ENCODE measurements at regions not wholly inside any gene's neighbourhood (a gene's known extent, or its start where the extent isn't known, plus 50 kb on each side); places are given as distances from the start of the nearest gene placed in this dataset.

DNA sequence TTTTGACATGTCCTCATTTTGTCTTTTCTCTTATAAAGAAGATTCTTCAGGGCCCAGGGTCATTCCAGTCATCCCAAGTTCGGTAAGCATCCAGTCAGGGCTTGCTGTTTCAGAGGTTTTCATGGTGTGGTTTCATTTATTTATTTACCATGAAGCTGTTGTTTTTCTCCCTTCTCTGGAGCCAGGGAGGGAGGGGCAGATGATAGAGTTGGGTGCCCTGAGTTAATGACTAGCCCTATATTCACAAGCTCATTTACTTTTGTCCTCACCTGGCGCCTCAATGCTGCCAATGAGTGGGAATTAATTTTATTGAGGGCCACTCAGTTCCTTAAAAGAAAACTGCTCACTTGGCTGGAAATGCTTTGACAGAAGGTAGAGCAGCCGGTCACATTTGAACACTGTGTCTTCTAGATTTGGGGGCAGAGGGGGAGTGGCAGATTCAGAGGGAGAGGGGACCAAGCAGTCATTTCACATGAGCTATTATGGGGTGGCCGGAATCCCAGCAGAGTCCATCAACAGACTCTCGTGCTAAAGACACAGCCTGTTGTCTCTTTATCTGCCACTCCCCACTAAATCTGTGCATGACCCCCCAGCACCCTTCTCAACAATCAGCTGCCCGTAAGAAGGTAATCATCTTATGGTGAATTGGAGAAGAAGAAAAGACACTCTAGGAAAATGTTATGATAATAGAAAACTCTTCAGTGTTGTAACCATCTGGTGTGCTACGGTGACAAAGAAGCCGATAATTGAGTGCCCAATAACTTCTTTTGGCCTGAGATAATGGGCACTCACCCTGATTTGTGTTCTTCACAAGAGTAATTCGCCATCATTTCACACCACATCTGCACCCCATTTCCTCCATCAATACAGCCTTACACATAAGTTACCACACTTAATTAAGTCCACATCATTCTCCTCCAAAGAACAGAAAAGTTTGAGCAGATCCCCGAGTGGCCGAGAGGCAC is 573.5 kb upstream of the JAG1 start:
- no peaks in the 10 kb centered on the region for H4K20me1 ChIP-seq (ENCODE audit: insufficient read depth, low read length)
- H3K18ac ChIP-seq (ENCODE audit: low read depth, low read length) = no peak overlapping the region
- no peak overlapping the region for H4K8ac ChIP-seq (ENCODE audit: low read depth in 2 of 2, low read length in 2 of 2)
- no peaks in the 10 kb centered on the region; the same call in 1 of the 2 replicates for H3K4me1 ChIP-seq (ENCODE audit: control insufficient read depth, insufficient read depth, low read length)
- ChIA-PET CTCF (no interaction called here), POLR2A (ENCODE audit: unreplicated experiment) (no interaction called here)
- H3K9me1 ChIP-seq (ENCODE audit: insufficient read depth, low read length) = no peaks in the 10 kb centered on the region
- H4K91ac ChIP-seq (ENCODE audit: insufficient read depth, low read depth, low read length) = no peak overlapping the region
- no peak overlapping the region for H2BK120ac ChIP-seq (ENCODE audit: low read depth, low read length)
- TF ChIP-seq FOS (IDR thresholded peaks at IDR 0.05; ENCODE audit: low read depth, low read length) (no peak), RCOR1 (IDR thresholded peaks at IDR 0.05; ENCODE audit: insufficient replicate concordance, low read length) (no peak), SMC3 (IDR thresholded peaks at IDR 0.05; ENCODE audit: low read depth, low read length) (no peak), NFE2L2 (IDR thresholded peaks at IDR 0.05; ENCODE audit: low read depth, low read length) (no peak), MAFK (IDR thresholded peaks at IDR 0.05; ENCODE audit: low read depth, low read length) (no peak), ELK1 (IDR thresholded peaks at IDR 0.05; ENCODE audit: borderline replicate concordance, low read depth, low read length) (no peak), RAD21 (IDR thresholded peaks at IDR 0.05; ENCODE audit: low read length) (no peak), MXI1 (IDR thresholded peaks at IDR 0.05; ENCODE audit: borderline replicate concordance, low read depth, low read length) (no peak), BHLHE40 (IDR thresholded peaks at IDR 0.05; ENCODE audit: low read depth, low read length) (no peak), CHD1 (IDR thresholded peaks at IDR 0.05; ENCODE audit: low read depth, low read length) (no peak), CEBPB (IDR thresholded peaks at IDR 0.05; ENCODE audit: low read depth, low read length) (no peak), POLR2A (IDR thresholded peaks at IDR 0.05; ENCODE audit: low read depth, low read length) (no peak), RFX5 (IDR thresholded peaks at IDR 0.05; ENCODE audit: low read depth, low read length) (no peak)
- TF ChIP-seq, protein P1, sequence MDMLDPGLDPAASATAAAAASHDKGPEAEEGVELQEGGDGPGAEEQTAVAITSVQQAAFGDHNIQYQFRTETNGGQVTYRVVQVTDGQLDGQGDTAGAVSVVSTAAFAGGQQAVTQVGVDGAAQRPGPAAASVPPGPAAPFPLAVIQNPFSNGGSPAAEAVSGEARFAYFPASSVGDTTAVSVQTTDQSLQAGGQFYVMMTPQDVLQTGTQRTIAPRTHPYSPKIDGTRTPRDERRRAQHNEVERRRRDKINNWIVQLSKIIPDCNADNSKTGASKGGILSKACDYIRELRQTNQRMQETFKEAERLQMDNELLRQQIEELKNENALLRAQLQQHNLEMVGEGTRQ (IDR thresholded peaks at IDR 0.05; ENCODE audit: low read depth, low read length) = no peak
- TF ChIP-seq, protein P2, sequence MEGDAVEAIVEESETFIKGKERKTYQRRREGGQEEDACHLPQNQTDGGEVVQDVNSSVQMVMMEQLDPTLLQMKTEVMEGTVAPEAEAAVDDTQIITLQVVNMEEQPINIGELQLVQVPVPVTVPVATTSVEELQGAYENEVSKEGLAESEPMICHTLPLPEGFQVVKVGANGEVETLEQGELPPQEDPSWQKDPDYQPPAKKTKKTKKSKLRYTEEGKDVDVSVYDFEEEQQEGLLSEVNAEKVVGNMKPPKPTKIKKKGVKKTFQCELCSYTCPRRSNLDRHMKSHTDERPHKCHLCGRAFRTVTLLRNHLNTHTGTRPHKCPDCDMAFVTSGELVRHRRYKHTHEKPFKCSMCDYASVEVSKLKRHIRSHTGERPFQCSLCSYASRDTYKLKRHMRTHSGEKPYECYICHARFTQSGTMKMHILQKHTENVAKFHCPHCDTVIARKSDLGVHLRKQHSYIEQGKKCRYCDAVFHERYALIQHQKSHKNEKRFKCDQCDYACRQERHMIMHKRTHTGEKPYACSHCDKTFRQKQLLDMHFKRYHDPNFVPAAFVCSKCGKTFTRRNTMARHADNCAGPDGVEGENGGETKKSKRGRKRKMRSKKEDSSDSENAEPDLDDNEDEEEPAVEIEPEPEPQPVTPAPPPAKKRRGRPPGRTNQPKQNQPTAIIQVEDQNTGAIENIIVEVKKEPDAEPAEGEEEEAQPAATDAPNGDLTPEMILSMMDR (conservative IDR thresholded peaks at IDR 0.05; ENCODE audit: low read depth, low read length) = no peak
- H2AK5ac ChIP-seq (ENCODE audit: low read depth, low read length) = no peak overlapping the region
- in situ Hi-C loops (cut with MboI; ENCODE audit: low sequenced_read_pairs) (no loop called here), dilution Hi-C loops (cut with HindIII; ENCODE audit: low sequenced_read_pairs, unreplicated experiment) (no loop called here), intact Hi-C loops (cut with micrococcal nuclease) (no loop called here)
- no peak overlapping the region for H3K14ac ChIP-seq (replicated peaks; ENCODE audit: low read depth, low read length)
- H3K27me3 ChIP-seq (ENCODE audit: control insufficient read depth, insufficient read depth, low read length) = peaks cover 4% of the 10 kb centered on the region
- no peak for DNase-seq
- no peak overlapping the region for H2AFZ ChIP-seq (replicated peaks; ENCODE audit: low read length, poor library complexity)
- H3K4me3 ChIP-seq (ENCODE audit: insufficient read depth, low read depth, low read length) = no peak overlapping the region
- no peak overlapping the region for H4K5ac ChIP-seq (ENCODE audit: low read depth, low read length)
- H3K36me3 ChIP-seq (ENCODE audit: control insufficient read depth, insufficient read depth, low read length) = no peaks in the 10 kb centered on the region
- H3K23ac ChIP-seq (ENCODE audit: low read depth, low read length) = no peak overlapping the region
- no TSS peak for BruUV-seq (replicated peaks)
- H3K9me3 ChIP-seq (ENCODE audit: control insufficient read depth, insufficient read depth, low read length) = no peaks in the 10 kb centered on the region
- no CpG with 5 or more reads among the region's 11 CpGs for WGBS, 2 experiments (ENCODE audit: extremely low coverage in 2 of 2, insufficient read length in 1 of 2)
- no peak overlapping the region for H3K56ac ChIP-seq (ENCODE audit: extremely low read depth, insufficient read depth, low read length)
- H3K27ac ChIP-seq (ENCODE audit: insufficient read depth, low read length) = no peak overlapping the region
- ATAC-seq (ENCODE audit: low read depth) = no peak
- no peaks in the 10 kb centered on the region for H3K79me1 ChIP-seq (ENCODE audit: low read depth in 1 of 2, low read length in 2 of 2)
- no peak overlapping the region for H2BK20ac ChIP-seq (ENCODE audit: low read depth, low read length)
- no peak overlapping the region for H3K4me2 ChIP-seq (ENCODE audit: low read depth, low read length)
- H2AK9ac ChIP-seq (replicated peaks; ENCODE audit: low read depth, low read length, poor library complexity) = no peak overlapping the region
- H3K9ac ChIP-seq (ENCODE audit: low read depth, low read length) = no peak overlapping the region
- H3K4ac ChIP-seq (ENCODE audit: low read depth, low read length) = no peak overlapping the region
- no peak overlapping the region for H2BK15ac ChIP-seq (ENCODE audit: low read depth, low read length)
- H2BK5ac ChIP-seq (ENCODE audit: low read depth, low read length, poor library complexity, severe bottlenecking) = no peak overlapping the region
